DND-41 (cell line): ENCODE measurements at regions not wholly inside any gene's neighbourhood (a gene's known extent, or its start where the extent isn't known, plus 50 kb on each side); places are given as distances from the start of the nearest gene placed in this dataset.

ENCODE experiments used
- EZH2 ChIP-seq: IDR thresholded peaks from 3 replicates; pipeline ENCODE4 v1.6.1; 2012; ENCODE audit warnings: borderline replicate concordance, low read depth, mild to moderate bottlenecking, moderate library complexity, low read length, inconsistent platforms; ENCODE audit not compliant: severe bottlenecking
- TF ChIP-seq, protein P1 (sequence below): IDR thresholded peaks from 2 replicates; pipeline ENCODE4 v1.5.1; 2012; ENCODE audit warnings: borderline replicate concordance, low read length, moderate library complexity, mild to moderate bottlenecking; ENCODE audit not compliant: poor library complexity, severe bottlenecking; ENCODE audit errors: extremely low read depth

DNA sequence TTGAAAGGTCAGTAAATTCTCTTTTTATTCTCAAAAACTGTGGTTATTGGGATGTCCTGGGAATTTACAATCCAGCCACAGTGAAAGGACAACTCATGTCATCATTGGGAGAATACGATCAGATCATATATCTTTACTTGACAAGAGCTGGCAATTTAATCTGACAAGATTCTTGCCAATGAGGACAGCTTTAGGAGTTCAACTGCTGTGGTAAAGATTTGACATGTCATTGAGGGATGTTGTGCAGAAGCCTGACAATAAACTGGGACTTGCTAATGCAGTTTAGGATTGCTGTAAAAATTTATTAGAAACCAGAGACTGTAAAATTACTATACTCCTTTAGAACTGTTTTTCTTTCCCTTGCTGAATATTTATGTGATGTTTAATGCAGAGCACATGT is 1131.0 kb downstream of the MAT2B start:
- TF ChIP-seq, protein P1, sequence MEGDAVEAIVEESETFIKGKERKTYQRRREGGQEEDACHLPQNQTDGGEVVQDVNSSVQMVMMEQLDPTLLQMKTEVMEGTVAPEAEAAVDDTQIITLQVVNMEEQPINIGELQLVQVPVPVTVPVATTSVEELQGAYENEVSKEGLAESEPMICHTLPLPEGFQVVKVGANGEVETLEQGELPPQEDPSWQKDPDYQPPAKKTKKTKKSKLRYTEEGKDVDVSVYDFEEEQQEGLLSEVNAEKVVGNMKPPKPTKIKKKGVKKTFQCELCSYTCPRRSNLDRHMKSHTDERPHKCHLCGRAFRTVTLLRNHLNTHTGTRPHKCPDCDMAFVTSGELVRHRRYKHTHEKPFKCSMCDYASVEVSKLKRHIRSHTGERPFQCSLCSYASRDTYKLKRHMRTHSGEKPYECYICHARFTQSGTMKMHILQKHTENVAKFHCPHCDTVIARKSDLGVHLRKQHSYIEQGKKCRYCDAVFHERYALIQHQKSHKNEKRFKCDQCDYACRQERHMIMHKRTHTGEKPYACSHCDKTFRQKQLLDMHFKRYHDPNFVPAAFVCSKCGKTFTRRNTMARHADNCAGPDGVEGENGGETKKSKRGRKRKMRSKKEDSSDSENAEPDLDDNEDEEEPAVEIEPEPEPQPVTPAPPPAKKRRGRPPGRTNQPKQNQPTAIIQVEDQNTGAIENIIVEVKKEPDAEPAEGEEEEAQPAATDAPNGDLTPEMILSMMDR = no peak
- no peak for TF ChIP-seq EZH2
